Tibial nerve (tissue), 4 donors: ENCODE measurements at regions not wholly inside any gene's neighbourhood (a gene's known extent, or its start where the extent isn't known, plus 50 kb on each side); places are given as distances from the start of the nearest gene placed in this dataset.

Experiments
- DNase-seq, 2 donors: peaks; one replicate each; pipeline ENCODE4 v3.0.0-alpha.2; 2019; ENCODE audit warnings: low spot score in 2 of 2
- H3K27ac ChIP-seq, 4 donors: fragments of 200-600 bp; sonication (generic) in 3 of 4; one replicate each; pipeline ENCODE4 v1.5.1; 2017 to 2019; ENCODE audit warnings: mild to moderate bottlenecking in 1 of 4
- H3K27me3 ChIP-seq, 2 donors: fragments of 200-600 bp; sonication (generic) in 1 of 2; one replicate each; pipeline versions ENCODE4 v1.5.1 to v1.6.0; 2017 to 2019
- H3K36me3 ChIP-seq, 3 donors: fragments of 200-600 bp; sonication (generic); one replicate each; pipeline ENCODE4 v1.5.1; 2018 to 2019
- H3K4me1 ChIP-seq, 4 donors: fragments of 200-600 bp; sonication (generic) in 3 of 4; one replicate each; pipeline ENCODE4 v1.5.1; 2017 to 2019
- H3K4me3 ChIP-seq, 4 donors: fragments of 200-600 bp; sonication (generic) in 3 of 4; one replicate each; pipeline ENCODE4 v1.5.1; 2017 to 2019; ENCODE audit warnings: mild to moderate bottlenecking in 1 of 4, moderate library complexity in 1 of 4
- H3K9me3 ChIP-seq, 4 donors: fragments of 200-600 bp; sonication (generic) in 3 of 4; one replicate each; pipeline ENCODE4 v1.5.1; 2017 to 2019
- EP300 ChIP-seq, 2 donors: sonication (generic); formaldehyde crosslinking; IDR thresholded peaks; one replicate each; pipeline ENCODE4 v1.6.1; 2017; ENCODE audit warnings: antibody characterized with exemption in 2 of 2, mild to moderate bottlenecking in 1 of 2
- POLR2A ChIP-seq, 2 donors: fragments of 450-650 bp; IDR thresholded peaks; one replicate each; pipeline ENCODE4 v1.6.1; 2017; ENCODE audit warnings: antibody characterized with exemption in 2 of 2, mild to moderate bottlenecking in 2 of 2, moderate library complexity in 2 of 2
- WGBS, 2 donors: methylation state at CpG; one replicate each; pipeline ENCODE4 v1.1.5; 2018; 5-methylcytosine and 5-hydroxymethylcytosine counted together
- TF ChIP-seq, protein P1 (sequence below), 5 experiments: fragments of 200-600 bp in 3 of 5; fragments of 450-650 bp in 2 of 5; sonication (generic) in 3 of 5; IDR thresholded peaks; one replicate each; pipeline ENCODE4 v1.5.1; 2016 to 2019; ENCODE audit warnings: antibody characterized with exemption in 5 of 5, mild to moderate bottlenecking in 3 of 5, moderate library complexity in 2 of 5

DNA sequence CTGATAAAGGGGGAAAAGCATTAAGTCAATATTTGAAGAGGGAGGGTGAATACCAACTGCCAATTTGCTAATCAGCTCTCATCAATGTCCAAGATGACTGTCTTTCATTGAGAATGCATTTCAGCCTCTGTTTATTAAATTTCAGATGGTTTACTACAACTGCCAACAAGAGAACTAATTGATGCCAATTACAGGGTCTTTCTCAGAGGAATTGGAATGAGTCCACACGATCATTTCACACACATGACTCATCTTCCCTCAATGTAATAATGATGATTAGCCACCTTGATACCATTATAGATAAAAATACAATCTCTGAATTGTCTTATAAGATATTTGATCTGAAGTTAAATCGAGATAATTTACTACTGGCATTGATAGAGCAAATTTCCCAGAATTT lies 1274.4 kb downstream of the ROBO2 start:
- Histone ChIP-seq H3K9me3 (no peaks in the 10 kb centered on the region), H3K27me3 (no peaks in the 10 kb centered on the region), H3K27ac (no peak overlapping the region), H3K36me3 (no peaks in the 10 kb centered on the region), H3K4me1 (no peaks in the 10 kb centered on the region), H3K4me3 (no peak overlapping the region)
- no peak for DNase-seq
- 55 to 69% methylated on average over 2 of the region's 2 CpGs for WGBS, 2 donors
- TF ChIP-seq, protein P1, sequence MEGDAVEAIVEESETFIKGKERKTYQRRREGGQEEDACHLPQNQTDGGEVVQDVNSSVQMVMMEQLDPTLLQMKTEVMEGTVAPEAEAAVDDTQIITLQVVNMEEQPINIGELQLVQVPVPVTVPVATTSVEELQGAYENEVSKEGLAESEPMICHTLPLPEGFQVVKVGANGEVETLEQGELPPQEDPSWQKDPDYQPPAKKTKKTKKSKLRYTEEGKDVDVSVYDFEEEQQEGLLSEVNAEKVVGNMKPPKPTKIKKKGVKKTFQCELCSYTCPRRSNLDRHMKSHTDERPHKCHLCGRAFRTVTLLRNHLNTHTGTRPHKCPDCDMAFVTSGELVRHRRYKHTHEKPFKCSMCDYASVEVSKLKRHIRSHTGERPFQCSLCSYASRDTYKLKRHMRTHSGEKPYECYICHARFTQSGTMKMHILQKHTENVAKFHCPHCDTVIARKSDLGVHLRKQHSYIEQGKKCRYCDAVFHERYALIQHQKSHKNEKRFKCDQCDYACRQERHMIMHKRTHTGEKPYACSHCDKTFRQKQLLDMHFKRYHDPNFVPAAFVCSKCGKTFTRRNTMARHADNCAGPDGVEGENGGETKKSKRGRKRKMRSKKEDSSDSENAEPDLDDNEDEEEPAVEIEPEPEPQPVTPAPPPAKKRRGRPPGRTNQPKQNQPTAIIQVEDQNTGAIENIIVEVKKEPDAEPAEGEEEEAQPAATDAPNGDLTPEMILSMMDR (IDR thresholded peaks at IDR 0.05): no peak
- TF ChIP-seq EP300 (IDR thresholded peaks at IDR 0.05) (no peak), POLR2A (IDR thresholded peaks at IDR 0.05) (no peak)

DNA sequence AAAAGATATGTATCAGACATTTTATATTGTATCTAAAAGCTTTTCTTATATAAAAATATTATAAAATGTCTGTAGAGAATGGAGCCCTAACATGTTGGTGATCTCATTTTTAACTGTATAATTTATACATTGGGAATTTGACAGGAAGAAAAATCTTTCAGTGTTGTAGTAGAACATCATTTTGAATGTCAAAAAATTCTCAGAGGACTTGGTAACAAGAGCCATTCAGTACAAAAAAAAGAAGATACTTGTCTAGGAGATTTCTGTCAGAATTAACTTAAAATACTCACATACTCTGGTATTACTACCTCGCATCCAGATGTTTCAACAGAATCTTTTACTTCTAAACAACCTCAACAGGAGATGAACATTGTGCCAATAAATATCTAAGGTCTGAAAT lies 1277.9 kb downstream of the ROBO2 start:
- TF ChIP-seq, protein P1 (IDR thresholded peaks at IDR 0.05): no peak
- TF ChIP-seq POLR2A (IDR thresholded peaks at IDR 0.05) (no peak), EP300 (IDR thresholded peaks at IDR 0.05) (no peak)
- Histone ChIP-seq H3K36me3 (no peaks in the 10 kb centered on the region), H3K4me1 (no peaks in the 10 kb centered on the region), H3K27ac (no peak overlapping the region), H3K4me3 (no peak overlapping the region), H3K9me3 (peaks cover 0 to 5% (median 0%) of the 10 kb centered on the region in 4 donors), H3K27me3 (no peaks in the 10 kb centered on the region)
- 55 to 74% methylated on average over 1 of the region's 1 CpG for WGBS, 2 donors
- no peak for DNase-seq

DNA sequence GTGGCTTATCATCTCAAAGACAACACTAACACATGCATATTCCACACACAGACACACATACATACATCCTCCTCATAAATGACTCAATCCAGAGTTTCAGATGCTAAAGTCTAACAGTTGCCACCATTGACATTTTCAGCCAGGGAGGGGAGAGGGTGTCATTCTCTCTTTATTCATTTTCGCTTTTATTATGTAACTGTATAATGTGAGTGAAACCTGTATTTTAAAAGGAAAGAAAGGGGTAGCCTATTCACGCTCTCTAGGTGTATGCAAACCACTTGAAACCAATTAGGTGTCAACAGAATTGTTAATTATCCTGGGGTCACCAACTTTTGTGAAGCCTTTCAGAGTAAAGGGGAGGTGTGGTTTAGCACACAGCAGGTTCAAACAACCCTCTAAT lies 1282.9 kb downstream of the ROBO2 start:
- peaks cover 0 to 5% (median 0%) of the 10 kb centered on the region in 4 donors for H3K9me3 ChIP-seq
- no peak overlapping the region for H3K27ac ChIP-seq
- no peaks in the 10 kb centered on the region for H3K36me3 ChIP-seq
- no peak overlapping the region for H3K4me3 ChIP-seq
- 72 to 75% methylated on average over 2 of the region's 2 CpGs for WGBS, 2 donors
- no peaks in the 10 kb centered on the region for H3K27me3 ChIP-seq
- no peaks in the 10 kb centered on the region for H3K4me1 ChIP-seq
- TF ChIP-seq POLR2A (IDR thresholded peaks at IDR 0.05) (no peak), EP300 (IDR thresholded peaks at IDR 0.05) (no peak)
- TF ChIP-seq, protein P1 (IDR thresholded peaks at IDR 0.05): no peak
- DNase-seq: no peak

DNA sequence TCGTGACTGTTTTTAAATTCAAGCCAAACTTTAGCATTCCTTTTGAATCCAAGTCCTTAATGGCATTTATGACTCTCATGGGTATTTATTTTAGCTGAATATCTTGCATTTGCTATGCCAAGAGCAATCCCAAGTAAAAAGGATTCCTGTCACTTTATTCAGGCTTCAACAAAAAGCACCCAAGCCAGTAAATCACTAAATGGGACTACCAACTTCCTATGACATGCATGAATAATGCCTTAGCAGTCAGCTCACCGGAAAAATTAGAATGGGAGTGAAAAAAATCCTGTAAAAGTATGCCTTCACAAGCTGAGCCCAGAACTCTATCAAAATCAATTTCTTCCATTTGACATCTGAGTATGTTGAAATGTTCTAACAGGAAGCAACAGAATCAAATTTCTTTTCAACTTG lies 1297.9 kb downstream of the ROBO2 start:
- Histone ChIP-seq H3K27me3 (no peaks in the 10 kb centered on the region), H3K4me1 (no peaks in the 10 kb centered on the region), H3K27ac (no peak overlapping the region), H3K36me3 (no peaks in the 10 kb centered on the region), H3K4me3 (no peak overlapping the region), H3K9me3 (no peaks in the 10 kb centered on the region)
- no peak for TF ChIP-seq EP300 (IDR thresholded peaks at IDR 0.05)
- no peak for TF ChIP-seq POLR2A (IDR thresholded peaks at IDR 0.05)
- TF ChIP-seq, protein P1 (IDR thresholded peaks at IDR 0.05): no peak
- DNase-seq: no peak
- 24 to 26% methylated on average over 2 of the region's 2 CpGs for WGBS, 2 donors

DNA sequence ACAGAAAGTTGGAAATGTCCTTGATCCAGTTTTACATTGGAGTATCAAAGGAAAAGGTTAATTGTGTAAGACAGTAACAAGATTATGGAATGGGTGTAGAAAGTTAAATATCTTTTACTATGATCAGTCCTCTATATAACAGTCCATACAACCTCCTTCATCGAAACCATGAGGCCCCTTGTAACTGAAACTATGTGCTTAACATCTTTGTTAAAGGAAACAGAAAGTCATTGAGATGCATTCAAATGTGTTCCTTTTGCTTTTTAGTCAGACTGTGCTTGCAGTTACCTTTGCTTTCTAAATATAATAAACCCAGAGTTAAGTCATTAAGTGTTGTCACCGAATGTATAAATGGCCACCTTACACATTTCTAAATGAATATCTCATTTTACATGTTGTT lies 1298.5 kb downstream of the ROBO2 start:
- Histone ChIP-seq H3K4me3 (no peak overlapping the region), H3K4me1 (no peaks in the 10 kb centered on the region), H3K27me3 (no peaks in the 10 kb centered on the region), H3K9me3 (no peaks in the 10 kb centered on the region), H3K36me3 (no peaks in the 10 kb centered on the region), H3K27ac (no peak overlapping the region)
- no peak for DNase-seq
- WGBS, 2 donors: 82 to 92% methylated on average over 2 of the region's 2 CpGs
- TF ChIP-seq POLR2A (IDR thresholded peaks at IDR 0.05) (no peak), EP300 (IDR thresholded peaks at IDR 0.05) (no peak)
- TF ChIP-seq, protein P1 (IDR thresholded peaks at IDR 0.05): no peak
